ENCODE measurements at regions not wholly inside any gene's neighbourhood (a gene's known extent, or its start where the extent isn't known, plus 50 kb on each side); places are given as distances from the start of the nearest gene placed in this dataset.

DNA sequence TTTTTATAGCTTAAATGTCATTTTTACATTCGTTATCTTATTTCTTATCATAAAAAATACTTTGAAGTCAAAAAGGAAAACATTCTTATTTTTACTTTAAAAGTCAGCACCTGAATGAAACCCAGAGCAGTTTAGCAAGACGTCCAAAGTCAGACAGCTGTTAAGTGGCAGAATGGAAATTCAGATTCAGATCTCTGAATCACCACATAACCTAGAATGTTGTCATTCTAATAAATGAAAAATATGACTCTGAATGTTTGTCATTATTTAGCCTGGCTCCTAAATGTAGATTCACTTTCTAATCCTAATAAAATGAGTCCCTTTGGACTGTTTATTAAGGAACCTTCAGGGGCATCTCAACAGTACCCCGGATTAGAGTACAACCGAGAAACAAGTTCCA is 75.2 kb upstream of the RGS7 start:
- TF ChIP-seq, protein P1, sequence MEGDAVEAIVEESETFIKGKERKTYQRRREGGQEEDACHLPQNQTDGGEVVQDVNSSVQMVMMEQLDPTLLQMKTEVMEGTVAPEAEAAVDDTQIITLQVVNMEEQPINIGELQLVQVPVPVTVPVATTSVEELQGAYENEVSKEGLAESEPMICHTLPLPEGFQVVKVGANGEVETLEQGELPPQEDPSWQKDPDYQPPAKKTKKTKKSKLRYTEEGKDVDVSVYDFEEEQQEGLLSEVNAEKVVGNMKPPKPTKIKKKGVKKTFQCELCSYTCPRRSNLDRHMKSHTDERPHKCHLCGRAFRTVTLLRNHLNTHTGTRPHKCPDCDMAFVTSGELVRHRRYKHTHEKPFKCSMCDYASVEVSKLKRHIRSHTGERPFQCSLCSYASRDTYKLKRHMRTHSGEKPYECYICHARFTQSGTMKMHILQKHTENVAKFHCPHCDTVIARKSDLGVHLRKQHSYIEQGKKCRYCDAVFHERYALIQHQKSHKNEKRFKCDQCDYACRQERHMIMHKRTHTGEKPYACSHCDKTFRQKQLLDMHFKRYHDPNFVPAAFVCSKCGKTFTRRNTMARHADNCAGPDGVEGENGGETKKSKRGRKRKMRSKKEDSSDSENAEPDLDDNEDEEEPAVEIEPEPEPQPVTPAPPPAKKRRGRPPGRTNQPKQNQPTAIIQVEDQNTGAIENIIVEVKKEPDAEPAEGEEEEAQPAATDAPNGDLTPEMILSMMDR (IDR thresholded peaks at IDR 0.05), result no peak
- TF ChIP-seq POLR2A (IDR thresholded peaks at IDR 0.05), result no peak

Measured in testis (tissue), 2 donors.